ENCODE measurements at regions not wholly inside any gene's neighbourhood (a gene's known extent, or its start where the extent isn't known, plus 50 kb on each side); places are given as distances from the start of the nearest gene placed in this dataset.

GRCh38 chr5:17088051-17088450 is 129.4 kb upstream of the BASP1 start:
- H3K4me1 ChIP-seq (ENCODE audit: control insufficient read depth in 1 of 2, insufficient read depth in 2 of 2, low read length in 2 of 2) = peaks cover 0 to 2% of the 10 kb centered on the region in 2 experiments
- no peak overlapping the region for H3K14ac ChIP-seq (ENCODE audit: low read length)
- no peak overlapping the region for H2BK5ac ChIP-seq (ENCODE audit: low read depth, low read length, poor library complexity)
- no CpG with 5 or more reads among the region's 4 CpGs for WGBS (ENCODE audit: extremely low coverage, insufficient coverage, insufficient read length)
- H3K9me3 ChIP-seq (ENCODE audit: insufficient read depth, low read depth, low read length) = no peaks in the 10 kb centered on the region
- no peak overlapping the region for H4K8ac ChIP-seq (ENCODE audit: low read depth, low read length)
- no peak overlapping the region for H3K4me3 ChIP-seq (ENCODE audit: low read depth, low read length)
- H3K4me2 ChIP-seq (ENCODE audit: low read length) = no peak overlapping the region
- no peak overlapping the region for H3K9ac ChIP-seq (ENCODE audit: low read length)
- no peak overlapping the region for H2AK5ac ChIP-seq (ENCODE audit: low read length)
- H3K23ac ChIP-seq (ENCODE audit: low read length) = no peak overlapping the region
- H3K27me3 ChIP-seq (ENCODE audit: insufficient read depth, low read length) = no peaks in the 10 kb centered on the region
- no peak overlapping the region for H4K12ac ChIP-seq (ENCODE audit: low read depth, low read length)
- H2BK120ac ChIP-seq (ENCODE audit: insufficient read depth, low read length, poor library complexity) = no peak overlapping the region
- H3K79me1 ChIP-seq (ENCODE audit: low read length) = peaks cover 2% of the 10 kb centered on the region
- H2AFZ ChIP-seq (ENCODE audit: insufficient read depth, low read length, poor library complexity) = no peak overlapping the region
- H3K18ac ChIP-seq (ENCODE audit: low read length) = no peak overlapping the region
- H3K79me2 ChIP-seq (ENCODE audit: control insufficient read depth, insufficient read depth, low read length, poor library complexity) = no peaks in the 10 kb centered on the region
- no peak overlapping the region for H2BK12ac ChIP-seq (ENCODE audit: low read length)
- peak in 1 of 2 donors; percentile 53 for DNase-seq
- no peak overlapping the region for H3K4ac ChIP-seq (ENCODE audit: low read depth, low read length)
- no peak overlapping the region for H3K27ac ChIP-seq (ENCODE audit: low read depth, low read length)
- H4K91ac ChIP-seq (ENCODE audit: low read depth, low read length) = no peak overlapping the region
- no peaks in the 10 kb centered on the region for H3K36me3 ChIP-seq (ENCODE audit: control insufficient read depth in 1 of 2, insufficient read depth in 2 of 2, low read length in 2 of 2)

GRCh38 chr5:17089001-17089400 is 128.4 kb upstream of the BASP1 start:
- Histone ChIP-seq H2BK12ac (ENCODE audit: low read length) (no peak overlapping the region), H3K4me2 (ENCODE audit: low read length) (no peak overlapping the region), H3K9me3 (ENCODE audit: insufficient read depth, low read depth, low read length) (no peaks in the 10 kb centered on the region), H3K14ac (ENCODE audit: low read length) (no peak overlapping the region), H3K23ac (ENCODE audit: low read length) (no peak overlapping the region), H3K36me3 (ENCODE audit: control insufficient read depth in 1 of 2, insufficient read depth in 2 of 2, low read length in 2 of 2) (no peaks in the 10 kb centered on the region), H2AFZ (ENCODE audit: insufficient read depth, low read length, poor library complexity) (no peak overlapping the region), H3K18ac (ENCODE audit: low read length) (no peak overlapping the region), H3K79me2 (ENCODE audit: control insufficient read depth, insufficient read depth, low read length, poor library complexity) (no peaks in the 10 kb centered on the region), H3K27ac (ENCODE audit: low read depth, low read length) (no peak overlapping the region), H4K91ac (ENCODE audit: low read depth, low read length) (no peak overlapping the region), H4K12ac (ENCODE audit: low read depth, low read length) (no peak overlapping the region), H3K4me1 (ENCODE audit: control insufficient read depth in 1 of 2, insufficient read depth in 2 of 2, low read length in 2 of 2) (peaks cover 0 to 2% of the 10 kb centered on the region in 2 experiments), H2BK5ac (ENCODE audit: low read depth, low read length, poor library complexity) (no peak overlapping the region), H3K4me3 (ENCODE audit: low read depth, low read length) (no peak overlapping the region), H2AK5ac (ENCODE audit: low read length) (no peak overlapping the region), H3K27me3 (ENCODE audit: insufficient read depth, low read length) (no peaks in the 10 kb centered on the region), H2BK120ac (ENCODE audit: insufficient read depth, low read length, poor library complexity) (no peak overlapping the region), H4K8ac (ENCODE audit: low read depth, low read length) (no peak overlapping the region), H3K4ac (ENCODE audit: low read depth, low read length) (no peak overlapping the region), H3K9ac (ENCODE audit: low read length) (no peak overlapping the region), H3K79me1 (ENCODE audit: low read length) (peaks cover 2% of the 10 kb centered on the region)
- DNase-seq = peak; percentile 76 to 91

GRCh38 chr5:17089690-17090089 is 127.7 kb upstream of the BASP1 start:
- H3K27me3 ChIP-seq (ENCODE audit: insufficient read depth, low read length) = no peaks in the 10 kb centered on the region

GRCh38 chr5:17090839-17091238 is 126.6 kb upstream of the BASP1 start:
- H3K23ac ChIP-seq (ENCODE audit: low read length) = no peak overlapping the region
- H3K27ac ChIP-seq (ENCODE audit: low read depth, low read length) = no peak overlapping the region
- H3K4me2 ChIP-seq (ENCODE audit: low read length) = no peak overlapping the region
- no CpG with 5 or more reads among the region's 5 CpGs for WGBS (ENCODE audit: extremely low coverage, insufficient coverage, insufficient read length)
- no peak overlapping the region for H3K9ac ChIP-seq (ENCODE audit: low read length)
- H2AK5ac ChIP-seq (ENCODE audit: low read length) = no peak overlapping the region
- no peak overlapping the region for H3K14ac ChIP-seq (ENCODE audit: low read length)
- no peak overlapping the region for H2BK120ac ChIP-seq (ENCODE audit: insufficient read depth, low read length, poor library complexity)
- H3K79me1 ChIP-seq (ENCODE audit: low read length) = peaks cover 2% of the 10 kb centered on the region
- no peak overlapping the region for H4K91ac ChIP-seq (ENCODE audit: low read depth, low read length)
- no peak overlapping the region for H2BK5ac ChIP-seq (ENCODE audit: low read depth, low read length, poor library complexity)
- H3K4me1 ChIP-seq (ENCODE audit: control insufficient read depth in 1 of 2, insufficient read depth in 2 of 2, low read length in 2 of 2) = peaks cover 0 to 2% of the 10 kb centered on the region in 2 experiments
- H2AFZ ChIP-seq (ENCODE audit: insufficient read depth, low read length, poor library complexity) = no peak overlapping the region
- H3K36me3 ChIP-seq (ENCODE audit: control insufficient read depth in 1 of 2, insufficient read depth in 2 of 2, low read length in 2 of 2) = no peaks in the 10 kb centered on the region
- H4K12ac ChIP-seq (ENCODE audit: low read depth, low read length) = no peak overlapping the region
- no peaks in the 10 kb centered on the region for H3K79me2 ChIP-seq (ENCODE audit: control insufficient read depth, insufficient read depth, low read length, poor library complexity)
- no peak overlapping the region for H2BK12ac ChIP-seq (ENCODE audit: low read length)
- no peak overlapping the region for H3K4me3 ChIP-seq (ENCODE audit: low read depth, low read length)
- H4K8ac ChIP-seq (ENCODE audit: low read depth, low read length) = no peak overlapping the region
- H3K9me3 ChIP-seq (ENCODE audit: insufficient read depth, low read depth, low read length) = no peaks in the 10 kb centered on the region
- H3K27me3 ChIP-seq (ENCODE audit: insufficient read depth, low read length) = no peaks in the 10 kb centered on the region
- H3K4ac ChIP-seq (ENCODE audit: low read depth, low read length) = no peak overlapping the region
- no peak for DNase-seq
- no peak overlapping the region for H3K18ac ChIP-seq (ENCODE audit: low read length)

More at GRCh38 chr5:17089690-17090089, 127.7 kb upstream of the BASP1 start:
- Histone ChIP-seq H3K14ac (ENCODE audit: low read length) (peak overlapping the region; percentile 8), H4K91ac (ENCODE audit: low read depth, low read length) (no peak overlapping the region), H3K4ac (ENCODE audit: low read depth, low read length) (no peak overlapping the region), H2AFZ (ENCODE audit: insufficient read depth, low read length, poor library complexity) (no peak overlapping the region), H3K23ac (ENCODE audit: low read length) (no peak overlapping the region), H2BK120ac (ENCODE audit: insufficient read depth, low read length, poor library complexity) (no peak overlapping the region), H3K79me2 (ENCODE audit: control insufficient read depth, insufficient read depth, low read length, poor library complexity) (no peaks in the 10 kb centered on the region), H3K79me1 (ENCODE audit: low read length) (peaks cover 2% of the 10 kb centered on the region), H3K18ac (ENCODE audit: low read length) (peak overlapping the region; percentile 25), H2BK5ac (ENCODE audit: low read depth, low read length, poor library complexity) (no peak overlapping the region), H4K12ac (ENCODE audit: low read depth, low read length) (no peak overlapping the region), H2AK5ac (ENCODE audit: low read length) (no peak overlapping the region), H3K36me3 (ENCODE audit: control insufficient read depth in 1 of 2, insufficient read depth in 2 of 2, low read length in 2 of 2) (no peaks in the 10 kb centered on the region), H2BK12ac (ENCODE audit: low read length) (no peak overlapping the region), H3K4me2 (ENCODE audit: low read length) (no peak overlapping the region), H3K4me1 (ENCODE audit: control insufficient read depth in 1 of 2, insufficient read depth in 2 of 2, low read length in 2 of 2) (peaks cover 0 to 2% of the 10 kb centered on the region in 2 experiments), H3K4me3 (ENCODE audit: low read depth, low read length) (no peak overlapping the region), H4K8ac (ENCODE audit: low read depth, low read length) (no peak overlapping the region), H3K9ac (ENCODE audit: low read length) (no peak overlapping the region), H3K27ac (ENCODE audit: low read depth, low read length) (no peak overlapping the region), H3K9me3 (ENCODE audit: insufficient read depth, low read depth, low read length) (no peaks in the 10 kb centered on the region)
- peak; percentile 69 to 86 for DNase-seq
- no CpG with 5 or more reads among the region's 2 CpGs for WGBS (ENCODE audit: extremely low coverage, insufficient coverage, insufficient read length)
